ENCODE measurements at regions not wholly inside any gene's neighbourhood (a gene's known extent, or its start where the extent isn't known, plus 50 kb on each side); places are given as distances from the start of the nearest gene placed in this dataset.

DNA sequence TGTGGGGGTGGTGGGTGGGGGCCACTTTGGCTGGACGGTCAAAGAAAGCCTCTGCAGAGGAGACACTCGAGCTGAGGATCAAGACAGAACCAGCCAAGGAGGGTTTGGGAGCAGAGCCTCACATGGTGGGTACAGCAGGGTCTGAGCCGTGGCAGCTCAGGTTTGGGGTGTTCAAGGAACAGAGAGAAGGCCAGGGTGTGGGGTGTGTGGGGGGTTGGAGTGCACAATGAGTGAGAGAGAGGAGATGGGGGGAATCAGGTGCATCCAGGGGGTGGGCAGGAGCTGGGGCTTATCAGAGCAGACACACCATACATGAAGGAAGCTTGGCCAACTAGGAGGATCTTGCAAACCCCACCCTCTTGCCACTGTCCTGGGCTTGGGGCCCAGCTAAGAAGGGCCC lies 140.0 kb downstream of the NSG2 start:
- H3K27ac ChIP-seq, result no peak overlapping the region
- no peaks in the 10 kb centered on the region for H3K27me3 ChIP-seq
- no peaks in the 10 kb centered on the region for H3K9me3 ChIP-seq
- TF ChIP-seq, protein P1, sequence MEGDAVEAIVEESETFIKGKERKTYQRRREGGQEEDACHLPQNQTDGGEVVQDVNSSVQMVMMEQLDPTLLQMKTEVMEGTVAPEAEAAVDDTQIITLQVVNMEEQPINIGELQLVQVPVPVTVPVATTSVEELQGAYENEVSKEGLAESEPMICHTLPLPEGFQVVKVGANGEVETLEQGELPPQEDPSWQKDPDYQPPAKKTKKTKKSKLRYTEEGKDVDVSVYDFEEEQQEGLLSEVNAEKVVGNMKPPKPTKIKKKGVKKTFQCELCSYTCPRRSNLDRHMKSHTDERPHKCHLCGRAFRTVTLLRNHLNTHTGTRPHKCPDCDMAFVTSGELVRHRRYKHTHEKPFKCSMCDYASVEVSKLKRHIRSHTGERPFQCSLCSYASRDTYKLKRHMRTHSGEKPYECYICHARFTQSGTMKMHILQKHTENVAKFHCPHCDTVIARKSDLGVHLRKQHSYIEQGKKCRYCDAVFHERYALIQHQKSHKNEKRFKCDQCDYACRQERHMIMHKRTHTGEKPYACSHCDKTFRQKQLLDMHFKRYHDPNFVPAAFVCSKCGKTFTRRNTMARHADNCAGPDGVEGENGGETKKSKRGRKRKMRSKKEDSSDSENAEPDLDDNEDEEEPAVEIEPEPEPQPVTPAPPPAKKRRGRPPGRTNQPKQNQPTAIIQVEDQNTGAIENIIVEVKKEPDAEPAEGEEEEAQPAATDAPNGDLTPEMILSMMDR (IDR thresholded peaks at IDR 0.05), result no peak
- no peak for TF ChIP-seq POLR2AphosphoS5 (IDR thresholded peaks at IDR 0.05; ENCODE audit: insufficient read depth in 1 of 2, low read depth in 1 of 2)
- no peak for TF ChIP-seq POLR2A (IDR thresholded peaks at IDR 0.05)
- H3K36me3 ChIP-seq, result no peaks in the 10 kb centered on the region
- H3K4me3 ChIP-seq, result no peak overlapping the region
- H3K4me1 ChIP-seq, result no peaks in the 10 kb centered on the region
- intact Hi-C loops (cut with DNase I), result no loop called here
- DNase-seq (ENCODE audit: extremely low spot score in 2 of 2), result no peak

DNA sequence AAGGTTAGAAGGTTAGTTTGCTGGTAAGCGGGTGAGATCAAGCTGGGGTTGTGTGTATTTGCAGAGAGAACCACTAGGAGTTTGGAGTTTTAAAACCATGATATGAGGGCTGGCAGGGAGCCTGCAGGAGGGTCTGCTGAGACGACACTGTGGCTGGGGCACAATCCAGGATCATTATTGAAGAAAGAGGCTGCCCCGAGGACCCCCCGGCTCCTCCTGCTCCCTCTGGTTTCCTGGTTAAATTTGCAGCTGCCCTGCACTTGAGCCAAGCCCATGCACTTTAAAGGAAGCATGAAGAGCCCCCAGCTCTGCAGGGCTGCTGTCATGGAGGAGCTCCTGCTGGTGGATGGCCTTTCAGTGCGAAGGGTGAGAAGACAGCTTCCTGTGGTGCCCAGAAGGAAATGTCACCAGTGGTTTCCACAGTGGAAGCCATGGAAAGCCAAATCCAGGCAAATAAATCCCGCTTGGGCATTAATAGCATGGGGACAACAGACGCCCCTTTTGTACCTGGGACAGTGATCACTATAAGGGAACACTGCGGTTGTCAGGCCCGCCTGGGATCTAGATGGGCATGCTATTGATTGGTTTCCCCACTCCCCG lies 140.7 kb downstream of the NSG2 start:
- intact Hi-C loops (cut with DNase I), result no loop called here
- no peak overlapping the region for H3K4me3 ChIP-seq
- H3K36me3 ChIP-seq, result no peaks in the 10 kb centered on the region
- no peak overlapping the region for H3K27ac ChIP-seq
- no peaks in the 10 kb centered on the region for H3K27me3 ChIP-seq
- TF ChIP-seq, protein P1 (IDR thresholded peaks at IDR 0.05), result no peak
- TF ChIP-seq POLR2A (IDR thresholded peaks at IDR 0.05), result no peak
- DNase-seq (ENCODE audit: extremely low spot score in 2 of 2), result no peak
- H3K9me3 ChIP-seq, result no peaks in the 10 kb centered on the region
- H3K4me1 ChIP-seq, result no peaks in the 10 kb centered on the region

DNA sequence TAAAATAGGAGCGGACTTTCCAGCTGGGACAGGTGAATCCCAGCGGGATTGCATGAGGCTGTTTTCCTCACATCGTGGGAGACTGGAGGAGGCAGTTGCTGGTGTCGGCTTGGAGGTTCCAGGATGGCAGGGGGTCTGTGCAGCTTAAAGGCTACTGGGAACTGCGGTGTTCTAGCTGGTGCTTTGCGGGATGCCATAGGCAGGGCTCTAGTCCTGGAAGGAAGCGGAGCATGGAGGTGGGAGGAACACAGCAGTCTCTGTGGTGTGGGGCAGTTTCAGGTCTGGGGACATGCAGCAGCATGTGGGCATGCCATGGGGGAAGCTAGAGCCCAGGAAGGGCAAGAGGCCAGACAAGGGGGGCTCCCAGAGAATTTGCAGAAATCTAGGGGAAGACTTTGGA lies 141.5 kb downstream of the NSG2 start:
- H3K4me1 ChIP-seq, result no peaks in the 10 kb centered on the region
- TF ChIP-seq POLR2AphosphoS5 (IDR thresholded peaks at IDR 0.05; ENCODE audit: insufficient read depth in 1 of 2, low read depth in 1 of 2) (no peak), POLR2A (IDR thresholded peaks at IDR 0.05) (no peak)
- TF ChIP-seq, protein P1 (IDR thresholded peaks at IDR 0.05), result no peak
- no peaks in the 10 kb centered on the region for H3K27me3 ChIP-seq
- H3K4me3 ChIP-seq, result no peak overlapping the region
- DNase-seq (ENCODE audit: extremely low spot score in 2 of 2), result no peak
- intact Hi-C loops (cut with DNase I), result no loop called here
- H3K36me3 ChIP-seq, result no peaks in the 10 kb centered on the region
- H3K9me3 ChIP-seq, result no peaks in the 10 kb centered on the region
- H3K27ac ChIP-seq, result no peak overlapping the region

DNA sequence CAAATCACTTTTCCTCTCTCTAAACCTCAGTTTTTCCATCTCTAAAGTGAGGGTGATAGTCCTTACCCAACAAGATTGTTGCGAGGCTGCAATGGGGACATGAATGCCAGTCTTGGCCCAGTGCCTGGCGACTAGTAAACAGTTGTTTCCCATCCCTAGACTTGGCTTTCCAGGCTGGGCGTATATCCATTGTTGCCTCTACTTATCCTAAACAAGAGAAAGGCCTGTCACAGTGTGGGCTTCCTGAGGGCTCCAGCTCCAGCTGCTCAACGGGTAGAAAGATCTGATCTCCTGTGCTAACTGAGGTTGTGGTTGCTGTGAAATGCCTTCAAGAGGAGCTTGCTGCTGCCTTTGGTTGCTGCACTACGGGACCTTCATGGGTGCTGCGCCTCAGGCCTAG lies 142.0 kb downstream of the NSG2 start:
- Histone ChIP-seq H3K4me3 (no peak overlapping the region), H3K9me3 (no peaks in the 10 kb centered on the region), H3K4me1 (no peaks in the 10 kb centered on the region), H3K27ac (no peak overlapping the region), H3K36me3 (no peaks in the 10 kb centered on the region), H3K27me3 (no peaks in the 10 kb centered on the region)
- DNase-seq (ENCODE audit: extremely low spot score in 2 of 2), result no peak
- TF ChIP-seq POLR2AphosphoS5 (IDR thresholded peaks at IDR 0.05; ENCODE audit: insufficient read depth in 1 of 2, low read depth in 1 of 2), result no peak
- TF ChIP-seq, protein P1 (IDR thresholded peaks at IDR 0.05), result no peak
- intact Hi-C loops (cut with DNase I), result no loop called here

DNA sequence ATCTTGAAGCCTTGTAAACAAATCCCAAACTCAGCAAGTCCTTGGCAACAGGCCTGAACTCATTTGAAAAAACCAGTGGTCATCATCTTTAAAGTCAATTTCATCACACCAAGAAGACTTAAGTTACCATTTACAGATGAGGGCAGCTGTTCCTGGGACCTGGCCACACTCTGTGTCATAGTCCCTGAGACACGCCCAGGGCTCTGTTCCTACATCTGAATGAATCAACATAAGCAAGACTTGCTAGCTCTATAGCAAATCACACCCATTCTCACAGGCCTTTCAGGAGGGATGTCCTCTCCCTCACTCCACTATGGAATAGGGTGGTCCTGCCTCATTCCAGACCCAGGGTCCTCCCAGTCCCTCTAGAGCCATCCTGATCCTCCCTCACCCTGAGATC lies 142.8 kb downstream of the NSG2 start:
- H3K4me1 ChIP-seq, result no peaks in the 10 kb centered on the region
- H3K27me3 ChIP-seq, result no peaks in the 10 kb centered on the region
- no peaks in the 10 kb centered on the region for H3K9me3 ChIP-seq
- TF ChIP-seq POLR2AphosphoS5 (IDR thresholded peaks at IDR 0.05; ENCODE audit: insufficient read depth in 1 of 2, low read depth in 1 of 2) (no peak), POLR2A (IDR thresholded peaks at IDR 0.05) (no peak)
- TF ChIP-seq, protein P1 (IDR thresholded peaks at IDR 0.05), result no peak
- H3K4me3 ChIP-seq, result no peak overlapping the region
- intact Hi-C loops (cut with DNase I), result no loop called here
- no peak for DNase-seq (ENCODE audit: extremely low spot score in 2 of 2)
- no peak overlapping the region for H3K27ac ChIP-seq
- H3K36me3 ChIP-seq, result no peaks in the 10 kb centered on the region
